Gastroesophageal sphincter (tissue), 4 donors: ENCODE measurements at regions not wholly inside any gene's neighbourhood (a gene's known extent, or its start where the extent isn't known, plus 50 kb on each side); places are given as distances from the start of the nearest gene placed in this dataset.

Experiments used
- ATAC-seq: fragments of 150-250 bp; one replicate; pipeline ENCODE4 v1.9.1; 2016; ENCODE audit warnings: mild to moderate bottlenecking, moderate library complexity
- H3K27ac ChIP-seq, 4 donors: fragments of 200-600 bp; sonication (generic) in 3 of 4; 1 replicate in 3 of 4; 2 replicates in 1 of 4; pipeline ENCODE4 v1.5.1; 2016 to 2019
- H3K27me3 ChIP-seq: fragments of 200-600 bp; sonication (generic); one replicate; pipeline ENCODE4 v1.5.1; 2019
- H3K36me3 ChIP-seq, 2 donors: fragments of 200-600 bp; sonication (generic); one replicate each; pipeline ENCODE4 v1.5.1; 2019; ENCODE audit warnings: control low read depth in 1 of 2
- H3K4me1 ChIP-seq, 3 donors: fragments of 200-600 bp; sonication (generic); 1 replicate in 2 of 3; 2 replicates in 1 of 3; pipeline ENCODE4 v1.5.1; 2016 to 2019; ENCODE audit warnings: control low read depth in 2 of 3
- H3K4me3 ChIP-seq, 2 donors: fragments of 200-600 bp; sonication (generic); one replicate each; pipeline ENCODE4 v1.5.1; 2019; ENCODE audit warnings: mild to moderate bottlenecking in 1 of 2, moderate library complexity in 1 of 2
- H3K9me3 ChIP-seq, 3 donors: fragments of 200-600 bp; sonication (generic); one replicate each; pipeline ENCODE4 v1.5.1; 2017 to 2019; ENCODE audit warnings: control low read depth in 2 of 3
- CTCF ChIP-seq, 4 experiments: fragments of 200-600 bp in 2 of 4; fragments of 450-650 bp in 2 of 4; sonication (generic) in 1 of 4; IDR thresholded peaks; one replicate each; pipeline ENCODE4 v1.5.1; 2017 to 2019; ENCODE audit warnings: antibody characterized with exemption in 4 of 4, mild to moderate bottlenecking in 2 of 4, moderate library complexity in 2 of 4
- EP300 ChIP-seq: sonication (generic); formaldehyde crosslinking; IDR thresholded peaks from one replicate; pipeline ENCODE4 v1.6.1; 2017; ENCODE audit warnings: antibody characterized with exemption, mild to moderate bottlenecking
- POLR2A ChIP-seq, 2 donors: fragments of 450-650 bp; IDR thresholded peaks; one replicate each; pipeline ENCODE4 v1.6.1; 2017; ENCODE audit warnings: antibody characterized with exemption in 2 of 2, mild to moderate bottlenecking in 2 of 2, moderate library complexity in 1 of 2
- POLR2AphosphoS5 ChIP-seq: sonication (generic); formaldehyde crosslinking; IDR thresholded peaks from one replicate; pipeline ENCODE4 v1.6.1; 2017; ENCODE audit warnings: antibody characterized with exemption
- WGBS, 2 donors: methylation state at CpG; one replicate each; pipeline ENCODE4 v1.1.5; 2018; ENCODE audit warnings: low coverage in 1 of 2; 5-methylcytosine and 5-hydroxymethylcytosine counted together

GRCh38 chr5:171509467-171509866 lies 90.0 kb downstream of the FGF18 start:
- no peaks in the 10 kb centered on the region for H3K4me1 ChIP-seq
- no peak overlapping the region for H3K4me3 ChIP-seq
- 88% methylated on average over 7 of the region's 7 CpGs; no CpG with 5 or more reads in 1 of the 2 donors for WGBS, 2 donors
- TF ChIP-seq POLR2A (IDR thresholded peaks at IDR 0.05), result no peak
- TF ChIP-seq POLR2AphosphoS5, result no peak
- TF ChIP-seq CTCF (IDR thresholded peaks at IDR 0.05), result no peak
- TF ChIP-seq EP300, result no peak
- no peak for ATAC-seq
- no peak overlapping the region for H3K27ac ChIP-seq
- no peaks in the 10 kb centered on the region for H3K36me3 ChIP-seq
- H3K9me3 ChIP-seq, result no peaks in the 10 kb centered on the region
- peaks cover 6% of the 10 kb centered on the region for H3K27me3 ChIP-seq

GRCh38 chr5:171512397-171512796 lies 93.0 kb downstream of the FGF18 start:
- 78 to 91% methylated on average over 5 of the region's 5 CpGs for WGBS, 2 donors
- no peaks in the 10 kb centered on the region for H3K9me3 ChIP-seq
- H3K27me3 ChIP-seq, result peaks cover 6% of the 10 kb centered on the region
- no peaks in the 10 kb centered on the region for H3K36me3 ChIP-seq
- no peak for TF ChIP-seq POLR2A (IDR thresholded peaks at IDR 0.05)
- no peak for TF ChIP-seq EP300
- TF ChIP-seq POLR2AphosphoS5, result no peak
- TF ChIP-seq CTCF (IDR thresholded peaks at IDR 0.05), result no peak
- no peaks in the 10 kb centered on the region for H3K4me1 ChIP-seq
- ATAC-seq, result no peak
- H3K4me3 ChIP-seq, result no peak overlapping the region
- no peak overlapping the region for H3K27ac ChIP-seq

- no peaks in the 10 kb centered on the region for H3K36me3 ChIP-seq
These were observed 94.1 kb downstream of the FGF18 start for GRCh38 chr5:171513591-171513990.

GRCh38 chr5:171518916-171519315 lies 99.5 kb downstream of the FGF18 start:
- Histone ChIP-seq H3K27ac (no peak overlapping the region), H3K9me3 (no peaks in the 10 kb centered on the region), H3K4me3 (no peak overlapping the region), H3K27me3 (no peaks in the 10 kb centered on the region), H3K4me1 (peaks cover 0 to 29% (median 18%) of the 10 kb centered on the region in 3 donors), H3K36me3 (no peaks in the 10 kb centered on the region)
- no peak for TF ChIP-seq POLR2AphosphoS5
- 92 to 93% methylated on average over 3 to 11 of the region's 13 CpGs for whole genome bisulfite sequencing, 2 donors
- ATAC-seq, result no peak

More at GRCh38 chr5:171513591-171513990, 94.1 kb downstream of the FGF18 start:
- 68 to 90% methylated on average over 2 of the region's 2 CpGs for WGBS, 2 donors
- Histone ChIP-seq H3K27ac (no peak overlapping the region), H3K27me3 (peaks cover 6% of the 10 kb centered on the region), H3K9me3 (no peaks in the 10 kb centered on the region), H3K4me3 (no peak overlapping the region), H3K4me1 (no peaks in the 10 kb centered on the region)
- no peak for ATAC-seq
- TF ChIP-seq CTCF (IDR thresholded peaks at IDR 0.05) (no peak), POLR2A (IDR thresholded peaks at IDR 0.05) (no peak), POLR2AphosphoS5 (no peak), EP300 (no peak)

- no peaks in the 10 kb centered on the region for H3K36me3 ChIP-seq
- H3K9me3 ChIP-seq, result no peaks in the 10 kb centered on the region
- no peaks in the 10 kb centered on the region for H3K27me3 ChIP-seq
- H3K4me3 ChIP-seq, result no peak overlapping the region
- peak overlapping the region in 3 of 4 donors; percentile 56 to 67 (median 67) for H3K27ac ChIP-seq
- H3K4me1 ChIP-seq, result peaks cover 0 to 44% (median 27%) of the 10 kb centered on the region in 3 donors
- no peak for TF ChIP-seq EP300
- TF ChIP-seq POLR2AphosphoS5, result no peak
- TF ChIP-seq POLR2A (IDR thresholded peaks at IDR 0.05), result no peak
- TF ChIP-seq CTCF (IDR thresholded peaks at IDR 0.05), result no peak
- WGBS, 2 donors, result no CpG with 5 or more reads among the region's 20 CpGs
- ATAC-seq, result no peak
These were observed 101.1 kb downstream of the FGF18 start for GRCh38 chr5:171520300-171521174.
